GM23338 (cell line): ENCODE measurements at regions not wholly inside any gene's neighbourhood (a gene's known extent, or its start where the extent isn't known, plus 50 kb on each side); places are given as distances from the start of the nearest gene placed in this dataset.

Source experiments
- ATAC-seq: fragments of 200-7000 bp; cut with Tn5 transposase; 3 replicates; pipeline ENCODE4 v1.9.1; 2020
- DNase-seq: peaks from one replicate; pipeline ENCODE4 v3.0.0-alpha.2; 2015; ENCODE audit warnings: low spot score
- H2AFZ ChIP-seq: fragments of 200-600 bp; sonication (generic); 2 replicates; pipeline ENCODE4 v1.8.0; 2016; ENCODE audit warnings: antibody characterized with exemption, mild to moderate bottlenecking, moderate library complexity
- H3F3A ChIP-seq: fragments of 200-600 bp; sonication (generic); replicated peaks from 2 replicates; pipeline ENCODE4 v1.8.0; 2017; ENCODE audit warnings: antibody characterized with exemption, mixed run types, low read depth
- H3K27ac ChIP-seq: fragments of 200-600 bp; sonication (generic); 2 replicates; pipeline ENCODE4 v1.6.1; 2016; ENCODE audit warnings: low read depth
- H3K27me3 ChIP-seq: fragments of 200-600 bp; sonication (generic); 2 replicates; pipeline ENCODE4 v1.8.0; 2016; ENCODE audit warnings: mild to moderate bottlenecking, mixed run types, moderate library complexity; ENCODE audit not compliant: insufficient read depth
- H3K36me3 ChIP-seq: fragments of 200-600 bp; sonication (generic); 2 replicates; pipeline ENCODE4 v1.8.0; 2016; ENCODE audit warnings: mild to moderate bottlenecking; ENCODE audit not compliant: insufficient read depth
- H3K4me1 ChIP-seq: fragments of 200-600 bp; sonication (generic); 2 replicates; pipeline ENCODE4 v1.8.0; 2016; ENCODE audit warnings: mild to moderate bottlenecking, moderate library complexity; ENCODE audit not compliant: insufficient read depth
- H3K4me2 ChIP-seq: fragments of 200-600 bp; sonication (generic); 2 replicates; pipeline ENCODE4 v1.7.1; 2017; ENCODE audit warnings: mixed run types
- H3K4me3 ChIP-seq: fragments of 200-600 bp; sonication (generic); 2 replicates; pipeline ENCODE4 v1.6.1; 2016; ENCODE audit warnings: mixed run types
- H3K79me2 ChIP-seq: fragments of 200-600 bp; sonication (generic); replicated peaks from 2 replicates; pipeline ENCODE4 v1.8.0; 2017; ENCODE audit warnings: mild to moderate bottlenecking; ENCODE audit not compliant: insufficient read depth
- H3K9me2 ChIP-seq: fragments of 200-600 bp; sonication (generic); 2 replicates; pipeline ENCODE4 v1.8.0; 2017; ENCODE audit not compliant: insufficient read depth
- H4K20me1 ChIP-seq: fragments of 200-600 bp; sonication (generic); replicated peaks from 2 replicates; pipeline ENCODE4 v1.8.0; 2017; ENCODE audit warnings: mild to moderate bottlenecking; ENCODE audit not compliant: insufficient read depth
- H3K27ac Mint-ChIP-seq: 2 replicates; pipeline ENCODE4 v1.8.0; 2020; ENCODE audit warnings: inconsistent platforms, mild to moderate bottlenecking, moderate library complexity, mixed read lengths
- H3K27me3 Mint-ChIP-seq: 3 replicates; pipeline ENCODE4 v1.8.0; 2022; ENCODE audit warnings: low read depth, mild to moderate bottlenecking, moderate library complexity, mixed read lengths, inconsistent platforms; ENCODE audit not compliant: insufficient read depth, poor library complexity
- H3K36me3 Mint-ChIP-seq: 3 replicates; pipeline ENCODE4 v1.8.0; 2021; ENCODE audit warnings: low read depth, mild to moderate bottlenecking, inconsistent platforms, moderate library complexity, mixed read lengths
- H3K4me1 Mint-ChIP-seq: 3 replicates; pipeline ENCODE4 v1.8.0; 2020; ENCODE audit warnings: mild to moderate bottlenecking, inconsistent platforms, mixed read lengths
- H3K4me3 Mint-ChIP-seq: 3 replicates; pipeline ENCODE4 v1.8.0; 2021; ENCODE audit warnings: moderate library complexity, mild to moderate bottlenecking, inconsistent platforms, mixed read lengths
- H3K9me3 Mint-ChIP-seq: 3 replicates; pipeline ENCODE4 v1.8.0; 2020; ENCODE audit warnings: moderate library complexity, mild to moderate bottlenecking, inconsistent platforms, mixed read lengths
- CREB1 ChIP-seq: fragments of 250-450 bp; sonication (Bioruptor Pico); IDR thresholded peaks from 2 replicates; pipeline ENCODE4 v1.5.0; 2020; ENCODE audit warnings: low read depth, mild to moderate bottlenecking, moderate library complexity
- ETS1 ChIP-seq: IDR thresholded peaks from 2 replicates; pipeline ENCODE4 v1.6.1; 2016; ENCODE audit warnings: antibody characterized with exemption
- EZH2phosphoT487 ChIP-seq: fragments of 200-600 bp; sonication (generic); IDR thresholded peaks from one replicate; pipeline ENCODE4 v1.8.1; 2018; ENCODE audit warnings: antibody characterized with exemption; ENCODE audit not compliant: unreplicated experiment
- JUNB ChIP-seq: IDR thresholded peaks from one replicate; pipeline ENCODE4 v1.6.1; 2016; ENCODE audit warnings: antibody characterized with exemption; ENCODE audit not compliant: unreplicated experiment
- NANOG ChIP-seq: IDR thresholded peaks from 2 replicates; pipeline ENCODE4 v1.6.1; 2016; ENCODE audit warnings: antibody characterized with exemption, borderline replicate concordance
- POLR2AphosphoS5 ChIP-seq: IDR thresholded peaks from 2 replicates; pipeline ENCODE4 v1.6.1; 2016; ENCODE audit warnings: antibody characterized with exemption, low read depth
- REST ChIP-seq: IDR thresholded peaks from one replicate; pipeline ENCODE4 v1.6.1; 2018; ENCODE audit warnings: antibody characterized with exemption; ENCODE audit not compliant: unreplicated experiment
- STAT1 ChIP-seq: IDR thresholded peaks from one replicate; pipeline ENCODE4 v1.6.1; 2016; ENCODE audit warnings: antibody characterized with exemption; ENCODE audit not compliant: unreplicated experiment
- ZNF331 ChIP-seq: fragments of 250-450 bp; sonication (Bioruptor Pico); IDR thresholded peaks from 2 replicates; pipeline ENCODE4 v1.5.0; 2020; ENCODE audit warnings: low read depth, mild to moderate bottlenecking, moderate library complexity
- ZNF462 ChIP-seq: fragments of 250-450 bp; sonication (Bioruptor Pico); IDR thresholded peaks from 2 replicates; pipeline ENCODE4 v1.5.0; 2020; ENCODE audit warnings: mild to moderate bottlenecking, moderate library complexity

- no peak overlapping the region for H2AFZ ChIP-seq
- Mint-ChIP-seq H3K4me1 (no peaks in the 10 kb centered on the region), H3K27me3 (peaks cover 4% of the 10 kb centered on the region), H3K36me3 (no peaks in the 10 kb centered on the region), H3K27ac (no peak overlapping the region), H3K4me3 (no peak overlapping the region), H3K9me3 (peaks cover 6% of the 10 kb centered on the region; the same call in 2 of the 3 replicates)
- no peak overlapping the region for H3K27ac ChIP-seq
- ATAC-seq (no peak), DNase-seq (no peak)
- H3K79me2 ChIP-seq = no peaks in the 10 kb centered on the region
- no peaks in the 10 kb centered on the region for H3F3A ChIP-seq
- H3K4me3 ChIP-seq = no peak overlapping the region
- H3K36me3 ChIP-seq = no peaks in the 10 kb centered on the region
- no peaks in the 10 kb centered on the region for H4K20me1 ChIP-seq
- TF ChIP-seq ETS1 (no peak), EZH2phosphoT487 (no peak), STAT1 (no peak), POLR2AphosphoS5 (no peak)
- peaks cover 11% of the 10 kb centered on the region; the same call in 1 of the 2 replicates for H3K9me2 ChIP-seq
- H3K4me2 ChIP-seq = no peak overlapping the region
- H3K4me1 ChIP-seq = no peaks in the 10 kb centered on the region
- H3K27me3 ChIP-seq = no peaks in the 10 kb centered on the region
These were observed 464.2 kb downstream of the MED13L start for GRCh38 chr12:115813256-115813655.

- Histone ChIP-seq H3K9me2 (peaks cover 11% of the 10 kb centered on the region; the same call in 1 of the 2 replicates), H3K27ac (no peak overlapping the region), H4K20me1 (no peaks in the 10 kb centered on the region), H3K36me3 (no peaks in the 10 kb centered on the region), H3K4me2 (no peak overlapping the region), H2AFZ (no peak overlapping the region), H3F3A (no peaks in the 10 kb centered on the region), H3K79me2 (no peaks in the 10 kb centered on the region), H3K4me3 (no peak overlapping the region), H3K4me1 (no peaks in the 10 kb centered on the region), H3K27me3 (no peaks in the 10 kb centered on the region)
- Mint-ChIP-seq H3K9me3 (peaks cover 6% of the 10 kb centered on the region; the same call in 2 of the 3 replicates), H3K27ac (no peak overlapping the region), H3K36me3 (no peaks in the 10 kb centered on the region), H3K4me1 (no peaks in the 10 kb centered on the region), H3K27me3 (peaks cover 4% of the 10 kb centered on the region), H3K4me3 (no peak overlapping the region)
- DNase-seq (no peak), ATAC-seq (no peak)
- TF ChIP-seq JUNB = no peak
- TF ChIP-seq REST = no peak
- TF ChIP-seq EZH2phosphoT487 = no peak
- TF ChIP-seq STAT1 = no peak
- no peak for TF ChIP-seq ZNF331 (CRISPR knock-in tag)
- no peak for TF ChIP-seq NANOG
- no peak for TF ChIP-seq ETS1
- TF ChIP-seq ZNF462 = no peak
- TF ChIP-seq POLR2AphosphoS5 = no peak
- no peak for TF ChIP-seq CREB1 (CRISPR knock-in tag)
These were observed 465.6 kb downstream of the MED13L start for GRCh38 chr12:115811929-115812328.
